ENCODE measurements at regions not wholly inside any gene's neighbourhood (a gene's known extent, or its start where the extent isn't known, plus 50 kb on each side); places are given as distances from the start of the nearest gene placed in this dataset.

DNA sequence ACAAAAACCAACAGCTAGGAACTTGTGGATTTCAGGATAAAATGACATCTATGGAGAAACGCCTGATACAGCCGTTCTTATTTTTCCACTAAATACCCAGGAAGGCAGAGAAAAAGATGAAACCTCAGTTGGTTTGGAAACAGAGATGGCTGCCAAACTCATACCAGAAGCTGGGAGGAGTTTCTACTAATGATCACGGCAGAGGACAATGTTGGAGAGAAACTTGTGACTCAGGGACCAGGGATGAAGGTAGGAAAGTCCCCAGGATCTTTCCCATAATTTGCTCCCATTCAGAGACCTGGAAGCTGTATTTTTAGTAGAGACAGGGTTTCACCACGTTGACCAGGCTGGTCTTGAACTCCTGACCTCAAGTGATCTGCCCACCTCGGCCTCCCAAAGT lies 187.1 kb upstream of the IER5L start:
- intact Hi-C loops (cut with micrococcal nuclease) (no loop called here), in situ Hi-C loops (cut with MboI; ENCODE audit: low sequenced_read_pairs) (no loop called here), dilution Hi-C loops (cut with HindIII; ENCODE audit: low sequenced_read_pairs, unreplicated experiment) (no loop called here)
- H3K4me1 ChIP-seq (ENCODE audit: control insufficient read depth, insufficient read depth, low read length), result no peaks in the 10 kb centered on the region
- no peak overlapping the region for H4K8ac ChIP-seq (ENCODE audit: low read depth in 2 of 2, low read length in 2 of 2)
- H3K79me1 ChIP-seq (ENCODE audit: low read depth in 1 of 2, low read length in 2 of 2), result no peaks in the 10 kb centered on the region
- DNase-seq, result peak; percentile 35
- no peak overlapping the region for H3K27ac ChIP-seq (ENCODE audit: insufficient read depth, low read length)
- H2BK120ac ChIP-seq (ENCODE audit: low read depth, low read length), result no peak overlapping the region
- peaks cover 3% of the 10 kb centered on the region; the same call in 1 of the 2 replicates for H3K9me1 ChIP-seq (ENCODE audit: insufficient read depth, low read length)
- TF ChIP-seq BHLHE40 (IDR thresholded peaks at IDR 0.05; ENCODE audit: low read depth, low read length) (no peak), MAFK (IDR thresholded peaks at IDR 0.05; ENCODE audit: low read depth, low read length) (no peak), SMC3 (IDR thresholded peaks at IDR 0.05; ENCODE audit: low read depth, low read length) (no peak), RAD21 (IDR thresholded peaks at IDR 0.05; ENCODE audit: low read length) (no peak), RCOR1 (IDR thresholded peaks at IDR 0.05; ENCODE audit: insufficient replicate concordance, low read length) (no peak), FOS (IDR thresholded peaks at IDR 0.05; ENCODE audit: low read depth, low read length) (no peak), ELK1 (IDR thresholded peaks at IDR 0.05; ENCODE audit: borderline replicate concordance, low read depth, low read length) (no peak), NFE2L2 (IDR thresholded peaks at IDR 0.05; ENCODE audit: low read depth, low read length) (no peak), CHD1 (IDR thresholded peaks at IDR 0.05; ENCODE audit: low read depth, low read length) (no peak), MXI1 (IDR thresholded peaks at IDR 0.05; ENCODE audit: borderline replicate concordance, low read depth, low read length) (no peak), MAZ (IDR thresholded peaks at IDR 0.05; ENCODE audit: borderline replicate concordance, low read depth, low read length) (no peak), RFX5 (IDR thresholded peaks at IDR 0.05; ENCODE audit: low read depth, low read length) (no peak), POLR2A (IDR thresholded peaks at IDR 0.05; ENCODE audit: low read depth, low read length) (no peak), CEBPB (IDR thresholded peaks at IDR 0.05; ENCODE audit: low read depth, low read length) (no peak)
- TF ChIP-seq, protein P1, sequence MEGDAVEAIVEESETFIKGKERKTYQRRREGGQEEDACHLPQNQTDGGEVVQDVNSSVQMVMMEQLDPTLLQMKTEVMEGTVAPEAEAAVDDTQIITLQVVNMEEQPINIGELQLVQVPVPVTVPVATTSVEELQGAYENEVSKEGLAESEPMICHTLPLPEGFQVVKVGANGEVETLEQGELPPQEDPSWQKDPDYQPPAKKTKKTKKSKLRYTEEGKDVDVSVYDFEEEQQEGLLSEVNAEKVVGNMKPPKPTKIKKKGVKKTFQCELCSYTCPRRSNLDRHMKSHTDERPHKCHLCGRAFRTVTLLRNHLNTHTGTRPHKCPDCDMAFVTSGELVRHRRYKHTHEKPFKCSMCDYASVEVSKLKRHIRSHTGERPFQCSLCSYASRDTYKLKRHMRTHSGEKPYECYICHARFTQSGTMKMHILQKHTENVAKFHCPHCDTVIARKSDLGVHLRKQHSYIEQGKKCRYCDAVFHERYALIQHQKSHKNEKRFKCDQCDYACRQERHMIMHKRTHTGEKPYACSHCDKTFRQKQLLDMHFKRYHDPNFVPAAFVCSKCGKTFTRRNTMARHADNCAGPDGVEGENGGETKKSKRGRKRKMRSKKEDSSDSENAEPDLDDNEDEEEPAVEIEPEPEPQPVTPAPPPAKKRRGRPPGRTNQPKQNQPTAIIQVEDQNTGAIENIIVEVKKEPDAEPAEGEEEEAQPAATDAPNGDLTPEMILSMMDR (conservative IDR thresholded peaks at IDR 0.05; ENCODE audit: low read depth, low read length), result no peak
- TF ChIP-seq, protein P2, sequence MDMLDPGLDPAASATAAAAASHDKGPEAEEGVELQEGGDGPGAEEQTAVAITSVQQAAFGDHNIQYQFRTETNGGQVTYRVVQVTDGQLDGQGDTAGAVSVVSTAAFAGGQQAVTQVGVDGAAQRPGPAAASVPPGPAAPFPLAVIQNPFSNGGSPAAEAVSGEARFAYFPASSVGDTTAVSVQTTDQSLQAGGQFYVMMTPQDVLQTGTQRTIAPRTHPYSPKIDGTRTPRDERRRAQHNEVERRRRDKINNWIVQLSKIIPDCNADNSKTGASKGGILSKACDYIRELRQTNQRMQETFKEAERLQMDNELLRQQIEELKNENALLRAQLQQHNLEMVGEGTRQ (IDR thresholded peaks at IDR 0.05; ENCODE audit: low read depth, low read length), result no peak
- H2AK5ac ChIP-seq (ENCODE audit: low read depth, low read length), result no peak overlapping the region
- H3K4me2 ChIP-seq (ENCODE audit: low read depth, low read length), result no peak overlapping the region
- no peak overlapping the region for H3K56ac ChIP-seq (ENCODE audit: extremely low read depth, insufficient read depth, low read length)
- no peaks in the 10 kb centered on the region for H4K20me1 ChIP-seq (ENCODE audit: insufficient read depth, low read length)
- no peak overlapping the region for H3K4me3 ChIP-seq (ENCODE audit: insufficient read depth, low read depth, low read length)
- H3K23ac ChIP-seq (ENCODE audit: low read depth, low read length), result no peak overlapping the region
- no peaks in the 10 kb centered on the region for H3K36me3 ChIP-seq (ENCODE audit: control insufficient read depth, insufficient read depth, low read length)
- no peak overlapping the region for H3K14ac ChIP-seq (replicated peaks; ENCODE audit: low read depth, low read length)
- 17% methylated on average over 1 of the region's 5 CpGs; no CpG with 5 or more reads in 1 of the 2 experiments for WGBS, 2 experiments (ENCODE audit: extremely low coverage in 2 of 2, insufficient read length in 1 of 2)
- no peak overlapping the region for H3K9ac ChIP-seq (ENCODE audit: low read depth, low read length)
- H2BK15ac ChIP-seq (ENCODE audit: low read depth, low read length), result no peak overlapping the region
- H2AFZ ChIP-seq (replicated peaks; ENCODE audit: low read length, poor library complexity), result no peak overlapping the region
- peaks cover 2% of the 10 kb centered on the region for H3K9me3 ChIP-seq (ENCODE audit: control insufficient read depth, insufficient read depth, low read length)
- no peaks in the 10 kb centered on the region for H3K27me3 ChIP-seq (ENCODE audit: control insufficient read depth, insufficient read depth, low read length)
- no peak overlapping the region for H4K5ac ChIP-seq (ENCODE audit: low read depth, low read length)
- ChIA-PET POLR2A (ENCODE audit: unreplicated experiment) (no interaction called here), CTCF (no interaction called here)
- BruUV-seq (replicated peaks), result no TSS peak
- no peak overlapping the region for H2BK20ac ChIP-seq (ENCODE audit: low read depth, low read length)
- no peak overlapping the region for H2AK9ac ChIP-seq (replicated peaks; ENCODE audit: low read depth, low read length, poor library complexity)
- no peak for ATAC-seq (ENCODE audit: low read depth)
- H3K4ac ChIP-seq (ENCODE audit: low read depth, low read length), result no peak overlapping the region
- H2BK5ac ChIP-seq (ENCODE audit: low read depth, low read length, poor library complexity, severe bottlenecking), result no peak overlapping the region
- H3K18ac ChIP-seq (ENCODE audit: low read depth, low read length), result no peak overlapping the region
- H4K91ac ChIP-seq (ENCODE audit: insufficient read depth, low read depth, low read length), result no peak overlapping the region
